Esophagus (tissue), 2 donors: ENCODE measurements at regions not wholly inside any gene's neighbourhood (a gene's known extent, or its start where the extent isn't known, plus 50 kb on each side); places are given as distances from the start of the nearest gene placed in this dataset.

ENCODE experiments used
- H3K27ac ChIP-seq, 2 donors: one replicate each; pipeline ENCODE4 v1.5.1; 2013; ENCODE audit warnings: low read depth in 2 of 2, mild to moderate bottlenecking in 2 of 2, inconsistent platforms in 1 of 2, low read length in 1 of 2, moderate library complexity in 1 of 2
- H3K27me3 ChIP-seq, 2 donors: one replicate each; pipeline ENCODE4 v1.6.1; 2013; ENCODE audit warnings: low read length in 2 of 2, control low read depth in 1 of 2, mild to moderate bottlenecking in 1 of 2; ENCODE audit not compliant: insufficient read depth in 2 of 2, control insufficient read depth in 1 of 2
- H3K36me3 ChIP-seq, 2 donors: one replicate each; pipeline ENCODE4 v1.6.1; 2013; ENCODE audit warnings: low read length in 1 of 2; ENCODE audit not compliant: control insufficient read depth in 2 of 2, insufficient read depth in 2 of 2
- H3K4me1 ChIP-seq, 2 donors: one replicate each; pipeline ENCODE4 v1.6.1; 2013; ENCODE audit warnings: low read length in 1 of 2; ENCODE audit not compliant: control insufficient read depth in 2 of 2, insufficient read depth in 2 of 2
- H3K4me3 ChIP-seq, 2 donors: one replicate each; pipeline ENCODE4 v1.5.1; 2013; ENCODE audit warnings: low read length in 2 of 2, mild to moderate bottlenecking in 2 of 2, low read depth in 1 of 2, moderate library complexity in 1 of 2
- H3K9me3 ChIP-seq, 2 donors: one replicate each; pipeline ENCODE4 v1.6.1; 2013; ENCODE audit warnings: mild to moderate bottlenecking in 2 of 2, low read depth in 1 of 2, low read length in 1 of 2, moderate library complexity in 1 of 2; ENCODE audit not compliant: control insufficient read depth in 2 of 2, insufficient read depth in 1 of 2
- WGBS, 2 donors: extraction: QIAGEN DNeasy Blood & Tissue Kit; methylation state at CpG; one replicate each; pipeline ENCODE4 v1.1.7; 2013; 5-methylcytosine and 5-hydroxymethylcytosine counted together
- donor health status: healthy with polysubstance abuse.
- donor health status: Bipolar disorder and iron deficiency.

DNA sequence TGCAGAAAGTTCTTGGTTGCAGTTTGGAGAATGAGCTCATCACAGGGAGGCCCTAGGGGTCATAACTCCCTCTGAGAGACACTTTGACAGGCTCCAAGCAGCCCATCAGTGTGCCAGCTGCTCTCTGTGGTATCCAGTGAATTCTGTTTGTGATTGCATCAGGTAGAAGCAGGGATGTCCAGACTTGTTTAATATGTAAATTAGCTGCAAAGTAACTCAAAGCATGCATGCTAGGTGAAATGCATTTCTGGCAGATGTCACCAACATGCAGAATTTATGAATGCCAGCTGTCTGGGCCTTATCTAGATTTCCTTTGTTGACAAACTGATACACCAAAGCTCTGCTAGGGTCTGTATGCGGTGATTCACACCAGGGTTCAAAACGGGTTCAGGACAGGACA lies 123.6 kb upstream of the MTNR1B start:
- Histone ChIP-seq H3K27me3 (no peaks in the 10 kb centered on the region), H3K4me3 (no peak overlapping the region), H3K36me3 (no peaks in the 10 kb centered on the region), H3K27ac (no peak overlapping the region), H3K9me3 (no peaks in the 10 kb centered on the region), H3K4me1 (peaks cover 4 to 8% of the 10 kb centered on the region in 2 donors)
- 49 to 65% methylated on average over 2 of the region's 2 CpGs for WGBS, 2 donors

DNA sequence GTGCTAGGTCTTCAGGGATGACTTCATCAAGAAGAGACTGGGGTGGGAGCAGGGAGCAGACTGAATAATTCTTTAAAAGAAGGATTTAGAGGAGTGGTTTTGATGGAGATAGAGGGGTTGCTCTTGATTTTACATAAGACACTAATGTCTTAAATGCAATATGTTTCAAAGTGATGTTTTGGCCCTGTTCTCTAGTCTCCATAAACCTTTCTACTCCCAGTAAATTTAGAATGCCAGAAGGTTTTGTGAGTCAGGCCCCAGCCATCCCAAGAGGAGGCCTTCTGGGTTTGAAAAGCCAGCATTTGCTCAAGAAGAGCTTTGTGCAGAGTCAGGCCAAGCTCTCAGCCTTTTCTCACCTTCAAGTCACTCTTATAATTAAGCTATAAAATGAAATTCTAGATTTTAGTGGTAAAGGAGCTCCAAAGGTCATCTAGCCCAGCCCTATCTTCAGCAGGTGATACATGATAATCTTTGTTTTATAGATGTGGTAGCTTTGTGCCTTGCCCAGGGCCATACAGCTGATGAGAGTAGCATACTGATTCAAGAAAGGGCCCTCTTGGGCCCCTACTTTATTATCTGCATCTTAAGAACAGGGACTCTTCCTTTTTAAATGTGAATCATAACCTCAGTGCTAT lies 122.8 kb upstream of the MTNR1B start:
- Histone ChIP-seq H3K27ac (no peak overlapping the region), H3K4me1 (peaks cover 2 to 8% of the 10 kb centered on the region in 2 donors), H3K9me3 (no peaks in the 10 kb centered on the region), H3K27me3 (no peaks in the 10 kb centered on the region), H3K4me3 (no peak overlapping the region), H3K36me3 (no peaks in the 10 kb centered on the region)

DNA sequence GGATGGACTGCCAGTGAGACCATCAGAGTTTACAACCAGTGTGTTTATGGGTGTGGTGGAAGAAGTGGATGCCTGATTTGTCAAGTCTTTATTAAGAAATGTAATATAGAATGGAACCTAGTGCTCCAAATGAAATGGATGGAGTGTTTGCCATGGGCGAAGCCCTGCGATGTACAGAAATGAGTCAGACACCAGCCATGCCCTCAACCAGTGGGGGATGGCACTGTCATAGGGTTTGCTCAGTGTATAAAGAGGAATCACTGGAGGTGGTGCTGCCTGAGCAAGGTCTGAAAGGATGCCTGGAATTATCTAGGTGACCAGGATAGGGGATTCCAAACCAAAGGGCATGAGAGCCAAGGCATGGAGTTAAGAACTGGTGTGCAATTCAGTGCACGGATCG lies 120.9 kb upstream of the MTNR1B start:
- no peaks in the 10 kb centered on the region for H3K36me3 ChIP-seq
- WGBS, 2 donors = 84 to 87% methylated on average over 4 of the region's 4 CpGs
- no peaks in the 10 kb centered on the region for H3K9me3 ChIP-seq
- peaks cover 2 to 6% of the 10 kb centered on the region in 2 donors for H3K4me1 ChIP-seq
- H3K27me3 ChIP-seq = no peaks in the 10 kb centered on the region
- no peak overlapping the region for H3K4me3 ChIP-seq
- H3K27ac ChIP-seq = no peak overlapping the region

DNA sequence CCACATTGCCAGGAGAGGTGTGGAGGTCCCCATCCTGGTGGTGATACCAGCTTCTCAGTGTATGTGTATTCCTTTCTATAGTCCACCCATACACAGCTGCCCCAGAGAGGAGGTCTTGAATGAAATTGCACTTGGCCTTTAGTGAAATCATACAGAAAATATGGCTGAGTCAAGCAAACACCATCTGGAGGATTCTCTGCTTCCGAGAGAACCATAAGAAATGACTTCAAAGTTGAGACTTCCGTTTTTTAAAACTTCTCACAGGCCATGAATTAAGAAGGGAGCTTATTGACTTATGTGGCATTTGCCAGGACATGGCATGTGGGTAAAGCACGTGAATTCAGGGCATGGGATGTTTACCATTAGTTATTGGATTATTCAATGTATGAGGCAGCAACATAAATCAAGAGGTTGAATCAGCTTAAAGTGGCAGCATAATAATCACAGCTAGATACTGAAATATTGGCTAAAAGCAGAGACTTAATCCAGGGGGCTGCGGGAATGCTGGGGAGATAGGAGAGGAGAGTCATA lies 119.1 kb upstream of the MTNR1B start:
- 70 to 79% methylated on average over 4 of the region's 4 CpGs for WGBS, 2 donors
- no peak overlapping the region for H3K27ac ChIP-seq
- no peaks in the 10 kb centered on the region for H3K9me3 ChIP-seq
- peaks cover 0 to 5% of the 10 kb centered on the region in 2 donors for H3K4me1 ChIP-seq
- H3K36me3 ChIP-seq = no peaks in the 10 kb centered on the region
- no peak overlapping the region for H3K4me3 ChIP-seq
- H3K27me3 ChIP-seq = no peaks in the 10 kb centered on the region

DNA sequence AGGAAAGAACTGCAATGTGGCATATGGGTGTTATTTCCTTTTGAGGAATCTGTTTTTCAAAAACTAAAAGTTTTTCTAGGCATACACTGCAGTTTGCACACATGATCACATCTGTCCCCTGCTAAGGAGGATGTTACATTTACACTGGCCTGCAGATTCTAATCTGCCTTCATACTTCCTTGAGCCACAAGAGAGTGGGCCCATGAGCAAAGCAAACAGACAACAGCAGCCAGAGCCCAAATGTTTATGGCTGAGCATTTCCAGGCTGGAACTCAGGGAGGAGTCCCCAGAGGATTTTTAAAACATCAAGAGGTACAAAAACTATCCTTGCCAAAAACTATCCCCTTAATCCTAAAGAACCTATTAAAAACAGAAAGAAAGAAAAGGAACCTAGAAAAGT lies 117.2 kb upstream of the MTNR1B start:
- Histone ChIP-seq H3K4me1 (peaks cover 0 to 5% of the 10 kb centered on the region in 2 donors), H3K36me3 (no peaks in the 10 kb centered on the region), H3K27ac (no peak overlapping the region), H3K4me3 (no peak overlapping the region), H3K27me3 (no peaks in the 10 kb centered on the region), H3K9me3 (no peaks in the 10 kb centered on the region)

DNA sequence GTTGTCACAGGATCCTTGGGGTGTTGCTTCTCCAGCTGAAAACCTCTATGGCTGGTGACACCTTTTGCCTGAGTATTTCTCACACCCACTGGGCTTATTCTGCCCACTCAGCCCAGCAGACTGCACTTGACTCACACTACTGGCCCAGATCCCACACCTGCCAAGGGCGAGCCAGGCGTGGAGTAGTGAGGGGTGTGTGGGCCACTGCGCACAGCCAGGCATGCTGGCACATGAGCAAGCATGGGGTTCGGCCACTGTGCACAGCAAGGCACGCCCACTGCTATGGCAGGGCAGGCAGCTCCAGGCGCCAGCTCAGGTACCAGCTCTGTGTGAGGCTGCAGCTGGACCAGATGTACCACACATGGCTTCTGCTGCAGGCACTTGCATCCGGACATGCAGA lies 116.5 kb upstream of the MTNR1B start:
- H3K4me1 ChIP-seq = peaks cover 0 to 5% of the 10 kb centered on the region in 2 donors
- no peaks in the 10 kb centered on the region for H3K36me3 ChIP-seq
- WGBS, 2 donors = 50 to 58% methylated on average over 7 of the region's 7 CpGs
- no peak overlapping the region for H3K4me3 ChIP-seq
- no peaks in the 10 kb centered on the region for H3K9me3 ChIP-seq
- H3K27me3 ChIP-seq = no peaks in the 10 kb centered on the region
- H3K27ac ChIP-seq = peak overlapping the region in 1 of 2 donors; percentile 28

DNA sequence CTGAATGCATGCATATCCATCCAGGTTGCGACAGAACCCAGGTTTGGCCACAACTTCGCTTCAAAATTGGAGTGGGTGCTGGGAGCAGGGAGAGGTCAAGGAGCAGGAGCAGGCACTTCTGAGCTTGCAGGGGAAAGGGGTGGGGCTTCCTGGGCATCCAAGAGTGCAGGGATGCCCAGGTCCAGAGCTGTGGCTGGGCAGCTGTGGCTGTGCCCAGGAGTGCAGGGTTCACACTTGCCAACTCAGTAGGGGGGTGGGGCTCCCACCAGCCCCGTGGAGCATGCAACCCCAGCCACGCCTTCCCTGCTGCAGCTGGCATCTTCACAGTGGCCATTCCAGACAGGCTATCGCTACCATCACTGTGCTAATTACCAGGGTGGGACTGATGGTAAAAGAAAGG lies 115.3 kb upstream of the MTNR1B start:
- 66 to 71% methylated on average over 5 of the region's 5 CpGs for WGBS, 2 donors
- Histone ChIP-seq H3K4me1 (peaks cover 0 to 5% of the 10 kb centered on the region in 2 donors), H3K4me3 (no peak overlapping the region), H3K9me3 (no peaks in the 10 kb centered on the region), H3K36me3 (no peaks in the 10 kb centered on the region), H3K27ac (no peak overlapping the region), H3K27me3 (no peaks in the 10 kb centered on the region)

DNA sequence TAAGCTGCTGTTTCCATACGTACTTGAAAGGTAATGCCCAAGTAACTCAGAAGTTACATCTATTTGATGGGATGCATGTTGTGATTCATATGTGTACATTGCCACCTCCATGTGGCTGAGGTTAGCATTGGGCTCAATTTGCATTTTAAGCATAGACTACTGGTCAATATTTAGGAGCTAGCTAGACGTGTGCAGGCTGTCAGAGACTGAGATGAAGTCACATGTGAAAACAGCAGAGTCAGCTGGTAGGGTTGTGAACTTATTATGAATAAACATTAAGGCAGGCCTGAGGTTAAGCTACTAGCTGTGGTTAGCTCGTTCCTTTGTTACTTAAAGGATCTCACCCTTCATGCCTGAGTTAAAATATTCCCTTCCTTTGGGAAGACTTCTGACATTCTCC lies 114.5 kb upstream of the MTNR1B start:
- Histone ChIP-seq H3K4me1 (peaks cover 0 to 5% of the 10 kb centered on the region in 2 donors), H3K27me3 (no peaks in the 10 kb centered on the region), H3K27ac (no peak overlapping the region), H3K36me3 (no peaks in the 10 kb centered on the region), H3K9me3 (no peaks in the 10 kb centered on the region), H3K4me3 (no peak overlapping the region)
- whole genome bisulfite sequencing, 2 donors = 44 to 52% methylated on average over 3 of the region's 3 CpGs

DNA sequence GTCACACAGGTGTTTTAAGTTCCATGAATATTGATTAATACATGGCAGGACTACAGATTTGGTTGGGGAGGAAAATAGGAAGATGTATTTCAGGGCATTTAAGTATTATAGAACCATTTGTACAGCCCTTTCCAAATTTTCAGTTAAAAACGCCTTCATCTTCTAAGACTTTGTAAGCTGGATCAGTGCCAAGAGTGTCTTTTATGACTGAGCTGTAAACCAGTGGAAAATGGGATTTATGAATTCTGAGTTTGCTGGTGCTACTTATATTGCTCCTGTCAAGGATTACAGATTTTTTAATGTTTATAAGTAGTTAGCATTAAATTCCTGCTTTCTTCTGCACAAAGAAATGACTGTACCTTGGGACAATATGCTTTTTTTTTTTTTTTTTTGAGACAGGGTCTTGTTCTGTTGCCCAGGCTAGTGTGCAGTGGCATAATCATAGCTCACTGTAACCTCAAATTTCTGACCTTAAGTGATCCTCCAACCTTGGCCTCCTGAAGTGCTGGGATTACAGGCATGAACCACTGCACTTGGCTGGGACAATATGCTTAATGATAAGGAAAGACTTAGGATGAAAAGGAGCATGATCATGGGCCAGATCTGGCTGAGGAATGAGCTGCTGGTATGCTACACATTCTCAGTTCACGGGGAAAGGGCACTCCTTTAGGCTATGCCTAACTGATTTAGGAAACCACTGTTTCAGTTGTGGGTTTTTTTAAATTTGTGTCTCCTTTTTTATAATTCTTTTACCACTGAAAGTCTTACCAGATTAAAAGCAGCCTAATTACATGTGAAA lies 113.6 kb upstream of the MTNR1B start:
- no peaks in the 10 kb centered on the region for H3K27me3 ChIP-seq
- H3K4me1 ChIP-seq = peaks cover 0 to 5% of the 10 kb centered on the region in 2 donors
- H3K36me3 ChIP-seq = no peaks in the 10 kb centered on the region
- no peak overlapping the region for H3K4me3 ChIP-seq
- no peaks in the 10 kb centered on the region for H3K9me3 ChIP-seq
- 50 to 65% methylated on average over 2 of the region's 2 CpGs for WGBS, 2 donors
- no peak overlapping the region for H3K27ac ChIP-seq

DNA sequence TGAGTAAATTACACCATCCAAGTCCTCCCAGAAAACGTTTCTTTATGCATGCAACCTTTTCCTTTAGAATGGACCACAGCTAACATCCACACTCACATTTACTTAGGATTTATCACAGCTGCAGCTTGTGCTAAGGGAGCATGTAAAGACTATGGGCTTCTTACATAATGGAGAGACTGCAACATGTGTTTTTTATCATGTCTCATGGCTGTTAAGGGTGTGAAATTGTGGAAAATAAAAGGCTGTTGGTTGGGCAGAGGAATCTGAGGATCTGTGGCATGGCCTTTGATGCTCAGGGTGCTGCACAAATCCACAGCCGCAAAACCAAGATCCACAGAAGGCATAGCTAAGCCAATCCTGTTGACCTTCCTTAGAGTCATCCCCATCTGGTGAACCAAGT lies 112.0 kb upstream of the MTNR1B start:
- Histone ChIP-seq H3K36me3 (no peaks in the 10 kb centered on the region), H3K27me3 (no peaks in the 10 kb centered on the region), H3K27ac (no peak overlapping the region), H3K4me1 (peaks cover 0 to 5% of the 10 kb centered on the region in 2 donors), H3K4me3 (no peak overlapping the region), H3K9me3 (no peaks in the 10 kb centered on the region)
- WGBS, 2 donors = 70 to 73% methylated on average over 2 of the region's 2 CpGs
